HG02973 (cell line): ENCODE measurements at regions not wholly inside any gene's neighbourhood (a gene's known extent, or its start where the extent isn't known, plus 50 kb on each side); places are given as distances from the start of the nearest gene placed in this dataset.
"Not testable (repeated sequence)": the region's sequence is repeated elsewhere in the genome, so short reads cannot be mapped to it uniquely, and the experiment has no call there.

ENCODE experiments used
- ATAC-seq: cut with Tn5 transposase; IDR thresholded peaks from one replicate; pipeline ENCODE4 v1.9.1; 2021; ENCODE audit warnings: moderate library complexity; ENCODE audit not compliant: unreplicated experiment

DNA sequence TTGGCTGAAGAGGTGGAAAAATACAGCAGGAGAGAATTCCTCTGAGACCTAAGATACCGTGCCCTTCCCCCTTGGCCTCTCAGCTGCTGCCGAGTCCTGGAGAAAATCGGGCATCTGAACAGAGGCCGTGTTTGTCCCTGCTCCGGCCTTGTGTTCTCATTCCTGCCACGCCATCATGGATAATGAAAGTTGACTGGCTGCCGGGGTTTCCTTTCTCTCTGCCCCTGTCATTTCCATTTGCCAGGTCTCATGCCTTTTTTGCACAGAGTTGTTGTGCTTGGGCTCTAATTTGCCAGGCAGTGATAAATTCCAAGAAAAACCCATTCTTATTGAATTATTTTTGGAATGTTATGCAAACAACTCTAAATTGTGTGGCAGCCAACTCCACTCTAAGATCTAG, 496.9 kb upstream of the TNP1 start:
- ATAC-seq, result no peak

DNA sequence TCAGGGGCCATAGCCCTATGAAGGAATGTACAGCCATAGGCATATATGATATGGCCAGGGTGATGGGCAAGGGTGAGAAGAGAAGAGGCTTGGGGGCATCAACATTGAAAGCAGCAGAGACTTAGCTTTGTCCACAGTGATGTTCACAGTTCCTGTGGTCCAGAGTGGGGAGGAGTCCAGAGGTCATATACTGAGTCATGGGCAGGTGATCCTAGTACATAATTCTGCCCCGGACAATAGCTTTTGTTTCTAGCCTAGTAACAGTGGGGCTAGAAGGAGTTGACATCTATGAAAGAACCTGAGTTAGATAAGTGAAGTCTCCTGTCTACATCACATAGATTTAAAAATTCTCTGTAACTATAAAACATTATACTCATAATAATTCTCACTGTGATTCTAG, 496.3 kb upstream of the TNP1 start:
- ATAC-seq, result no peak

DNA sequence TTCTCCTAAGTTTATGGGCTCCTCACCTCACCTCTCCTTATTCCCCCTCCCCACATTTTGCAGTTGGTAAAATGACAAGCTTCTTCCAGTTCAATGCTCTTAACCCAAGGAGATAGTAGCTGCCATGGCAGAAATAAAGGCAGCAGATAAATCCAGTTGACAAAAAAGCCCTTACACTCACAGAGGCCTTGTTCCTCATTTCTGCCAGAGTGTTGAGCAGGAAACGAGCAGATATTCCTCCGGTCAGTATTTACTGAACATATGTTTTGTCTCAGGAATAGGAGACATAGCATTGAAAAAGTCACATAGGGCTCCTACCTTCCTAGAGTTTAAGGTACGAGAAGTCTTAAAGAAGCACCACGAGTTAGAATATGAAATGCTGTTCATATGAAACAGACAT, 493.7 kb upstream of the TNP1 start:
- no peak for ATAC-seq

DNA sequence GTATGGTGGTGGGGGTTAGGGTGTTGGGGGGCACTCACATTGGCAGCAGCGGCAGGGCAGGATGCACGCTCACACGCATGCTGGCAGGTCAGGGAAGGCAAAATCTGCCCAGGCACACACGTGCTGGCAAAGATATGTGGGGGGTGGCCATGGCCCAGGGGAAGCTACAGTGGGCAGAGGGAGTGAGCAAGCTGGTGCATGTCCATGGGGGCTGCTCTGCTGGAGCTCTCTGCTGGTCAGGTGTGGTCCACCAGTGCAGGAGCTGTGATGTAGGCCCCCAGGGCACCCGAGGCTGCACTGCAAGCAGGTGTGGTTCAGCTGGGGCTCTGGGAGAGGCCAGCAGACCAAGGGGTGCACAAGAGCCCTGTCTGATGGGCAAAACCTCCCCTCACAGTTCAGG, 491.5 kb upstream of the TNP1 start:
- no peak for ATAC-seq

DNA sequence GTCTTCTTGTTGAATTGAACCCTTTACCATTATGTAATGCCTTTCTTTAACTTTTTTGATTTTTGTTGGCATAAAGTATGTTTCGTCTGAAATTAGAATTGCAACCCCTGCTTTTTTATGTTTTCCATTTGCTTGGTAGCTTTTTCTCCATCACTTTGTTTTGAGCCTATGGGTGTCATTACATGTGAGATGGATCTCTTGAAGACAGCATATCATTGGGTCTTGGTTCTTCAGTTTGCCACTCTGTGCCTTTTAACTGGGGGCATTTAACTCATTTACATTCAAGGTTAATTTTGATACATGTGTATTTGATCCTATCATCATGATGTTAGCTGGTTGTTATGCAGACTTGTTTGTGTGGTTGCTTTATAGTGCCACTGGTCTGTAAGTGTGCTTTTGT, 489.4 kb upstream of the TNP1 start:
- ATAC-seq, result no peak

DNA sequence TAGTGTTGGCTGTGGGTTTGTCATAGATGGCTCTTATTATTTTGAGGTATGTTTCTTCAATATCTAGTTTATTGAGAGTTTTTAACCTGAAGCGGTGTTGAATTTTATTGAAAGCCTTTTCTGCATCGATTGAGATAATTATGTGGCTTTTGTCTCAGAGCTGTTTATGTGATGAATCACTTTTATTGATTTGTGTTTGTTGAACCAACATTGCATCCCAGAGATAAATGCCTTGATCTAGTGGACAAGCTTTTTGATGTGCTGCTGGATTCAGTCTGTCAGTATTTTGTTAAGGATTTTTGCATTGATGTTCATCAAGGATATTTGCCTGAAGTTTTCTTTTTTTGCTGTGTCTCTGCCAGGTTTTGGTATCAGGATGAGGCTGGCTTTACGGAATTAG, 487.8 kb upstream of the TNP1 start:
- not testable (repeated sequence) for ATAC-seq

DNA sequence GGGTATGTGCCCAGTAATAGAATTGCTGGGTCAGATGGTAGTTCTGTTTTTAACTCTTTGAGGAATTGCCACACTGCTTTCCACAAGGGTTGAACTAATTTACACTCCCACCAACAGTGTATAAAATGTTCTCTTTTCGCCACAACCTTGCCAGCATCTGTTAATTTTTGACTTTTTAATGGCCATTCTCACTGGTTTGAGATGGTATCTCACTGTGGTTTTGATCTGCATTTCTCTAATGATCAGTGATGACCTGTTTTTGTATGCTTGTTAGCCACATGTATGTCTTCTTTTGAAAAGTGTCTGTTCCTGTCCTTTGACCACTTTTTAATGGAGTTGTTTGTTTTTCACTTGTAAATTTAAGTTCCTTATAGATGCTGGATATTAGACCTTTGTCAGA, 486.2 kb upstream of the TNP1 start:
- not testable (repeated sequence) for ATAC-seq

DNA sequence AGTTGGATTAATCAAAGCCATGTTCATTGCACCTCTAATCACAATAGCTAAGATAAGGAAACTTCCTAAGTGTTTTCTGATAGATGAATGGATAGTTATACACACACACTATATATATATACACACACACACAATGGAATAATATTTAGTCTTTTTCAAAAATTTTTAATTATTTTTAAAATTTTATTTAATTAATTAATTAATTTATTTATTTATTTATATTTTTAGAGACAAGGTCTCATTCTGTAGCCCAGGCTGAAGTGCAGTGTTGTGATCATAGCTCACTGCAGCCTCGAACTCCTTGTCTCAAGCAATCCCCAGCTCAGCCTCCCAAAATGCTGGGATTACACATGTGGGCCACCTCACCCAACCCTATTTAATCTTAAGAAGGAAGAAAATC, 481.0 kb upstream of the TNP1 start:
- no peak for ATAC-seq

DNA sequence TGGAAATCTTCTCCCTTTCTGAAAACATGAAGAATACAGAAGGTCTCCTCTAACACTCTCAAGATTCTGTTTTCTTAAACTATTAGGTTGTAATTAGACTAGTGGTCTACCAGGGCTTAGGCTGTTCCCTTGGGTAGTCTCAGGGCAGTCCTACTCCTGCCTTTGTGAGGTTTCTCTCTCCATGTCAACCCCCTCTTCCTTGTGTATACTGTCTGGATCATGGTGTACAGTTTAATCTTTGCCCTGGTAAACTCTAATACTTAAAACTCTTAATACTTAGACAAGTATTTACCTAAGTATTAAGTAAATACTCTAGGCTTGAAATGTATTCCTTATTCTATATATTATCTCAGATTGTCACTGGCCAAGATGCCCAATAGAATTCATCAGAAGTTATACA, 480.3 kb upstream of the TNP1 start:
- no peak for ATAC-seq

DNA sequence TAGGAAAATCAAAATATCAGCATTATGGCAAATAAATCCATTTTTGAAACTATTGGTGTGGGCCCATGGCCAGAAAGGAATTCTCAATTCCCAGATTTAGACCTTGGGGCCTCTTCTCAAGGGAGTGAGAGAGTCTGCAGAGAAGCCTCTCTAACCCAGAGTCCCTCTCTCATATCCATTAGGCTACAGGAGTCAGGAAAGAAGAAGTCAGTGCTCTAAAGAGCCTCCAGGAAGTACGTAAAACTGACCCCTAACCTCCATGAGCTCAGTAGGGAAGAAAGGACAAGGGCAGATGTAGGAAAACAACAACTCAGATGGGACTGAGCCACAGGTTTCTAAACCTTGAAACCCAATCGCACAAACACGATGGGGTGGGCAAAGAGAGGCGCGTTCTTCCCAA, 479.9 kb upstream of the TNP1 start:
- no peak for ATAC-seq

DNA sequence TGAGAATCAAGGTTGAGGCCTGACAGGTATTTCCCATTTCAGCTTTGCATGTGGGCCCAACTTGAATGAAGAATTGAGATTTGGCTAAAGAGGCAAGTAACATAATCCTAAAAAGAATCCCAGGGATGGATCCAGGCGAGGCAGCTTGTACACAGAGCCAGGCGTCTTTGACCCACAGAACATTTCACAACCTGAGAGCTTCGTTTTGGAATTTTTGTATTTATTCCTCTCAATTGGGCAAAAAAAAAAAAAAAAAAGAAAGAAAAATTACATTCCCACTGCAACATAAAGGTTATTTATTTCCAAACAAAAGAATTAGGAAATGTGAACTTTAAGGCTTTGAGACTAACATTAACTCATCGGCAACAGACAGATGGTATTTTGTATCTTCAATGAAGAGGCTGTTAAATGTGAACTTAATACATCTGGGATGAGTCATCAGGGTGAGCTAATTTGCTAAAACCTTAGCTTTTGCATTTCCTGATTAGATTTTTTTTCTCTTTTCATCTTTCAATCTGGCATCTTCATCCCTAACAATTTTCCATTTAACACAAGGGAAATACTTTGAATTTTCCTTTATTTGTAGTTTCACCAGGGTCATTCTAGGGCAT, 478.5 kb upstream of the TNP1 start:
- no peak for ATAC-seq

DNA sequence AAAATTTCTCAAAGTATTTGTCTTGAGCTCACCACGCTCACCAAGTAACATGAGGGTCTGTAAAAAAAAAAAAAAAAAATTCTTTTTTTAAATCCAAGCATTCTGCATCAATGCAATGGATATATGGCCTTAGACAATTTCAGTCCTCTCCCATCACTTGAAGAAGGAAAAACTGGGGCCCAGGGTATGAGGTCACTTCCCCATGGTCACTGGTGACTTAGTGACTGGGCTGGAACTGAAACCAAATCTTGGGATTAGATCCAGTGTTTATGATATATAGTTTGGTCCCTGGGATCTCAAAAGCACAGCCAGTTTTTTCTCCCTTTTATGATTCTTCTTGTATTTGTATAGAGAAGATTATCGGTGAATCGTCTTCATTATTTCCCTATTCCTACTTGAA, 477.9 kb upstream of the TNP1 start:
- no peak for ATAC-seq

DNA sequence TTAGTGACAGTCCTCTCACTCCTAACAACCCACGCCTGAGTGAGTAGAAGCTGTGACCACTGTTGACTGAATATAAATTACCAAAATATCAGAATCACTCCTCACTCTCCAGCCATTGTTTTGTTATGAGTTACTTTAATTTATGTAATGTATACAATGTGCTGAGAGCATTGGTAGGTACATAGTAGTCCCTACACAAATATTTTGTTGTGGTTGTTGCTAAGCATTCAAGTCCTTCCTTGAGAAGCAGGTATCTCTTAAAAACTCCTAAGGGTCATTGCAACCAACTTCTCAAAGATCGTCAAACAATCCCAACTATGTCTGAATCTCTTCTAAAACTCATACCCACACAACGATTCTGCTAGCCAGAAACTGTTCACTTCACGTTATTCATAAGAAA, 476.8 kb upstream of the TNP1 start:
- no peak for ATAC-seq

DNA sequence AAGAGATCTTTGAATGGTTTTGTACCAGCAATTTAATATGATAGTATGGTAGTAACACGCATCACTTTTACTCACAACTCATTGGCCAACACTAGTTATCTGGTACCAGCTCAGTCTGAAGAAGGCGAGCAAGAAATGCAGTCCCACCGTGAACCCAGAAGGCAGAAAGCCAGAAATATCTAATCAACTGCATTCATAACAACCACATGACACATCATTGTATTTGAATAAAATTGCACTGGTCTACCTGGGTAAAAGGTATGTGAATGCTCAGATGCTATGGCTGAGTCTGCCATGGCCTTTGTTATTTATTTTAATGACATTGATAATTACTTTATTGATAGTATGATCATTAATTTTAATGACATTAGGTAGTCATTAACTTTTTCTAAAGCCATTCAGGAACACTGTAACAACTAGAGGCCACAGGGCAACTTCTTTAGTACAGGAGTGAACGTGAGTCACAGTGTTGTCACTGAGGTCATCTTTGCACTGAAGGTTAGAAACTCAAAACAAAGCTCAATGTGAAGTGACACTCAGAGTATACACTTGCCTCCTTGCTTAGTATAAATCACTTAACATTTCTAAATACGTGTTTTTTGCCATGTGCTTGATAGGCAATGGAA, 475.6 kb upstream of the TNP1 start:
- ATAC-seq, result no peak

DNA sequence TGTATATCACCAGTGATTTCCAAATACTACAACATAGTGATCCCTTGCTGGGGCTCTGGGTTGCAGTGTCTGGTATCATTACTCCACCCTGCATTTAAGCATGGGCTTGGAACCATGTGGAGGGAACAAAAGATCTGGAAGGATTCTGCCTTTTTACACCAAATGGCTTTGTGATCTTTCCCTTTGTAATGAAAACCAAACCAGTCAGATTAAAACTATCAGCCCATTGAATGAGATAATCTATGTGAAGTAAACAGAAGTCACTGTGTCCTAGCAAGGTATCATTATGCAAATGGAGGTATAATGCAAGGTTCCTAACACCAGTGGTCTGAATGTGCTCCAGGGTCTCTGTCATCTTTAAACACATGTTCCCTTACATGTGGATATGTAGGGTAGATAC, 474.7 kb upstream of the TNP1 start:
- no peak for ATAC-seq

DNA sequence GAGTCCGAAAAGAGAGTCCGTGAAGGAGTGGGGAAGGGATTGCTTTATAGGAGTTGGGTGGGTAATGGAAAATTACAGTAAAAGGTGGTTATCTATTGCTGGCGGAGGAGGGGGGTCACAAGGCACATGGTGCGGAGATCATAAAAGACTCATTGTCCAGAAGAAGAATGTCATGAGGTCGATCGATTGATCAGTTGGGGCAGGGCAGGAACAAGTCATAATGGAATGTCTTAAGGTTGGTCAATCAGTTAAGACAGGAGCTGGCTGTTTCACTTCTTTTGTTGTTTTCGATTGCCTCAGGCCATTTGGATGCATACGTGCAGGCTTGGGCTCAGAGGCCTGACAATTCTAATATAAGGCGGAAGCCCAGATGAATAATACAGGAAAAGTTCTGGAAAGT, 473.0 kb upstream of the TNP1 start:
- no peak for ATAC-seq

DNA sequence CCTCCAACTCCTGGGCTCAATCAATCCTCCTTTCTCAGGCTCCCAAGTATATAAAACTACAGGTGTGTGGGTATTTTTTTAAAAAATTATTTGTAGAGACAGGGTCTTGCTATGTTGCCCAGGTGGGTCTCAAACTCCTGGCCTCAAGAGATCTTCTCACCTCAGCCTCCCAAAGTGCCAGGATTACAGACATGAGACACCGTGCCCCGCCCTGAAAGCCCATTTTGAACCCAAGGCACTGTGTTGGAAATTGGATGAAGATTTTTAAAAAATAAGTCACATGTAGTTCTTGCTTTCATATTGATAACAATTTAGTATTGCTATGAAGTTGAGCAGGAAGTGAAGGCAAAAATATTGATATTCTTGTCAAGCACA, 472.5 kb upstream of the TNP1 start:
- no peak for ATAC-seq

DNA sequence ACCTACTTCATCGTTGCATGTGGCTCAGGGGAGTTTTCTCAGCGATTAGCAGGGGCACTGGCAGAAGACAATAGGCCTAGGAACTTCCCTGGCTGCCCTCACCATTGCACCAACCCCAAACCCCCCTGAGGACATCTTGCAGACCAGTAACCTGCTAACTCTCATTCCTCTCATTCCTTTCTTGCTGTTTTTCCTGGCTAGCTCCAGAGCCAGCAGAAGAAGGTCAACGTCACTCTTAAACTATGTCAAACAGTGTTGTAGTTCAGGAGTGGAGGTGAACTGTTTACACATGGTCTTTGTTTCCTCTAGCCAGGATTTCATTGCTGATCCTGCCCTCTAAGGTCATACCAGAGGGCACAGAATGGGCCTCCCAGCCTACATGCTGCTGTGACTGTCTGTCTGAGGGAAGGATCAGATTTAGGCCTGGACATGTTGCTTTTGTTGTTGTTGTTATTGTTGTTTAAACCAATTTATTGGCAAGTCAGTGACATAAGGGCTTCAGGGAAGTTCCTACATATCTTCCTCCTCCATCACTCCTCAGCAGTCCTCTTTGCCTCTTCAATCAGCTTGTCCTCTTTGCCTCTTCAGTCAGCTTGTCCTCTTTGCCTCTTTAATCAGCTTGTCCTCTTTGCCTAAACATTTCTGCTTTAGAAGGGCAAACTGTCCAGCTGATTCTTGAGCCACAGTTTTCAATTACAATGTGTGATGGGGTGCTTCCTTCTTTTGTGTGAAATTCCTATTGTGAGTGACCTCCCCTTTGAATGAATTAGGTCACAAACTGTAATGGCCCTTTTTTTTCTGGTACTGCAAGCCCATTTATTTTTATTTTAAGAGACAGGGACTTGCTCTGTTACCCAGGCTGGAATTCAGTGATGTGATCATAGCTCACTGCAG, 471.9 kb upstream of the TNP1 start:
- no peak for ATAC-seq

DNA sequence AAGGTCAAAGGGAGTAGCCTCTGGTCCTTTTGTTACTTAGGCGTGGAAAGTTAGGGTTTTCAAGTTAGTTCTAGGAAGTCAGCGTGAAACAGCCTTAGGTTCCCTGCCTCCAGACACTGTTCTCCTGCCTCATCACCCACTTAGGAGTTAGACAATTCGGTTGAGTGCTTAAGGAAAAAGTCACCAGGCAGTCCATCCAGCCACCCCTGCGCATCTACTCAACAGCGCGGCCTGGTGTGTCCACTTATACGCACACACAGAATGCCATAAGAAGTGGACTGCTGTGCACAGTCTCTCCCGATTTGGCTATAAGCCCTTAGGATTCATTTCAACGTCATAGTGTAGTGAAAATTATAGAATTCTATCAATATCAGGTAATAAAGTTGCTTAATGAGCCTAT, 470.8 kb upstream of the TNP1 start:
- ATAC-seq, result no peak

DNA sequence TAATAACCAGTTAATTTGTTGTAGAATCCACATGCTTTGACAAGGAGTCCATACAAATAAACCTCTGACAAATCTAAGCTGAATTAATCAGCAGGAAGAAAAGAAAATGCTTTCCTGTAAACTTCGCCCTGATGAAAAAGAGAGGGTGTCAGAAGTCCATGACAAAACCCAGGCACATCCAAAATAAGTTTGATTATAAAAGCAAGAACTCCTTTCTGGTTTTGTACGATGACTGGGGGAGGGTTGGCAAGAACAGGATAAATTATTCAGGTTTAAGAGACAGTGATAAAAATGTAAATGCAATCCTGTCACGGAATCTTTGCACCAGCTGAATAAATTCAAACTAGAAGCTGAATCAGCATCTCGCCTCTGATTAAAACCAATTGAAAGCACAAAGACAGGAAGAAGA, 469.2 kb upstream of the TNP1 start:
- ATAC-seq, result no peak

DNA sequence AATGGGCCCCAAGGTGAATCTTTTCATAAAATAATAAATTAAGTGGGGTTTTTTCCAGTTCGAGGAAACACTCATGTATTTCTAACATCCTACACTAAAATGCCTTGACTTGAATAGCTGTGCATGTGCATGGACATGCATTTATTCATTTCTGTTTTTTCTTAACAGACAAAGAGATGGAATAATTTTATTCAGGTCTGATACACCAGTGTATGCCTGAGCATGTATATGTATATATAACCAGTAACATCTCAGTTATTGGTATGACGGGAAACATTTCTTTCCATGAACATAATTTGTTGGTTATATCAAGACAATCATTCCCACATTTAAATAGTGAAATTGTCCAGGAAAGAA, 468.7 kb upstream of the TNP1 start:
- no peak for ATAC-seq

DNA sequence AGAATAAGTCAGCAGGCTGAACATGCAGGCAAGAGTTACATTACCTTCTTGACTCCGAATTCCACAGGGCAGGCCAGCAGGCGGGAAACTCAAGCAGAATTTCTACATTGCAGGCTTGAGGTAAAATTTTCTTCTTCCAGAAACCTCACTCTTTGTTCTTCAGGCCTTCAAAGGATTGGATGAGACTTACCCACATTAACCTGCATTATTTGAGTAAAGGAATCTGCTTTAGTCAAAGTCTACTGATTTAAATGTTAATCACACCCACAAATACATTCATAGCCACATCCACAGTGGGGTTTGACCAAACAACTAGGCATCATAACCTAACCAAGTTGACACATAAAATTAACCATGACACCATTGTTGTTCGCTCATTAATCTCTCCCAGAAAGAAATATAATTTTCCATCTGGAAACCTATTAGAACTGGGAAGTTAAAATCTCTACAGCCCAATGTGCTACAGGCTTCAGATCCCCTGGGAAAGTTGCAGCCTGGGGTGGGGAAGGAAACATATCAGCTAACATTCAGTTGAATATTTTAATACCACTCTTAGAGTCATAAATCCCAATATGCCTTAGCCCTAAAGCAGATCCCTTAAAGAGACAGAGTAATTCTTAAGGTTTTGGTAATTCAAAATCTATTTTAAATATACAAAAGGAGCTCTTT, 468.2 kb upstream of the TNP1 start:
- no peak for ATAC-seq
